SK-N-SH (cell line): ENCODE measurements at regions not wholly inside any gene's neighbourhood (a gene's known extent, or its start where the extent isn't known, plus 50 kb on each side); places are given as distances from the start of the nearest gene placed in this dataset.

Experiments
- CTCF ChIA-PET: fragments of 300-600, 350-600 bp; formaldehyde crosslinking; extraction: SDS; loops from one replicate; lab custom pipeline; 2021; lab: Yijun Ruan, JAX
- POLR2A ChIA-PET: fragments of 350-600 bp; sonication (Branson Sonifier 250); formaldehyde crosslinking; extraction: SDS; loops from one replicate; lab custom pipeline; 2020; ENCODE audit warnings: antibody characterized with exemption, inconsistent platforms; lab: Yijun Ruan, JAX
- DNase-seq: peaks from one replicate; pipeline ENCODE4 v3.0.0; 2012
- H2AFZ ChIP-seq: fragments of 200-600 bp; sonication (generic); 2 replicates; pipeline ENCODE4 v1.8.1; 2016; ENCODE audit warnings: antibody characterized with exemption, mild to moderate bottlenecking, low read depth
- H3F3A ChIP-seq: fragments of 200-600 bp; sonication (generic); replicated peaks from 2 replicates; pipeline ENCODE3; 2016; ENCODE audit warnings: antibody characterized with exemption, mild to moderate bottlenecking; ENCODE audit not compliant: insufficient read depth
- H3K27ac ChIP-seq, 2 experiments: fragments of 200-500 bp in 1 of 2; fragments of 200-600 bp in 1 of 2; sonication (Bioruptor generic) in 1 of 2; sonication (generic), shearing (Covaris generic) in 1 of 2; 2 replicates each; pipeline versions ENCODE4 v1.5.1 to v1.6.1; 2014 to 2016; ENCODE audit warnings: low read depth in 2 of 2, inconsistent platforms in 1 of 2, low read length in 1 of 2, mild to moderate bottlenecking in 1 of 2, mixed read lengths in 1 of 2
- H3K27me3 ChIP-seq: fragments of 200-600 bp; sonication (generic), shearing (Covaris generic); 2 replicates; pipeline ENCODE4 v1.6.1; 2016; ENCODE audit warnings: mixed run types; ENCODE audit not compliant: insufficient read depth
- H3K36me3 ChIP-seq, 2 experiments: fragments of 200-500 bp in 1 of 2; fragments of 200-600 bp in 1 of 2; sonication (Bioruptor generic) in 1 of 2; sonication (generic) in 1 of 2; replicated peaks in 1 of 2; 2 replicates each; pipeline versions ENCODE3 to v1.5.1; 2014 to 2016; ENCODE audit warnings: low read length in 1 of 2, mild to moderate bottlenecking in 1 of 2; ENCODE audit not compliant: insufficient read depth in 2 of 2, control insufficient read depth in 1 of 2
- H3K4me1 ChIP-seq, 2 experiments: fragments of 200-500 bp in 1 of 2; fragments of 200-600 bp in 1 of 2; sonication (Bioruptor generic) in 1 of 2; sonication (generic), shearing (Covaris generic) in 1 of 2; 2 replicates each; pipeline versions ENCODE4 v1.5.1 to v1.6.1; 2014 to 2016; ENCODE audit warnings: low read depth in 1 of 2, low read length in 1 of 2, mixed run types in 1 of 2; ENCODE audit not compliant: insufficient read depth in 2 of 2, control insufficient read depth in 1 of 2
- H3K4me2 ChIP-seq: fragments of 200-600 bp; sonication (generic), shearing (Covaris generic); 2 replicates; pipeline ENCODE4 v1.6.1; 2017; ENCODE audit warnings: mixed run types
- H3K4me3 ChIP-seq, 2 experiments: fragments of 200-500 bp in 1 of 2; fragments of 200-600 bp in 1 of 2; sonication (Bioruptor generic) in 1 of 2; sonication (generic), shearing (Covaris generic) in 1 of 2; 2 replicates each; pipeline versions ENCODE4 v1.5.1 to v1.8.1; 2014 to 2016; ENCODE audit warnings: low read depth in 2 of 2, inconsistent platforms in 1 of 2, low read length in 1 of 2, mild to moderate bottlenecking in 1 of 2, mixed read lengths in 1 of 2, moderate library complexity in 1 of 2
- H3K79me2 ChIP-seq: fragments of 200-600 bp; sonication (generic); 2 replicates; pipeline ENCODE4 v1.8.1; 2017; ENCODE audit warnings: mild to moderate bottlenecking; ENCODE audit not compliant: insufficient read depth
- H3K9ac ChIP-seq: fragments of 200-600 bp; sonication (generic); 2 replicates; pipeline ENCODE4 v1.6.1; 2017; ENCODE audit warnings: mixed run types
- H3K9me2 ChIP-seq: fragments of 200-600 bp; sonication (generic); 2 replicates; pipeline ENCODE4 v1.6.1; 2017; ENCODE audit warnings: mixed run types
- H3K9me3 ChIP-seq: fragments of 200-600 bp; sonication (generic); 2 replicates; pipeline ENCODE4 v1.6.1; 2017; ENCODE audit warnings: mixed run types, mild to moderate bottlenecking, moderate library complexity
- H4K20me1 ChIP-seq: fragments of 200-600 bp; sonication (generic); 2 replicates; pipeline ENCODE4 v1.6.1; 2017; ENCODE audit warnings: mild to moderate bottlenecking, mixed run types; ENCODE audit not compliant: insufficient read depth
- CTCF ChIP-seq: fragments of 200-600 bp; sonication (generic); IDR thresholded peaks from 2 replicates; pipeline ENCODE4 v1.6.1; 2017; ENCODE audit warnings: antibody characterized with exemption, mild to moderate bottlenecking, moderate library complexity
- FOSL2 ChIP-seq: IDR thresholded peaks from 2 replicates; pipeline ENCODE4 v1.4.0; 2012; ENCODE audit warnings: low read depth, mild to moderate bottlenecking, moderate library complexity, borderline replicate concordance
- FOXJ3 ChIP-seq: sonication (generic); formaldehyde crosslinking; IDR thresholded peaks from 2 replicates; pipeline ENCODE4 v1.5.1; 2020; ENCODE audit warnings: mild to moderate bottlenecking, missing genetic modification reagents
- GATA2 ChIP-seq: sonication (generic); formaldehyde crosslinking; IDR thresholded peaks from 2 replicates; pipeline ENCODE4 v1.5.0; 2020; ENCODE audit warnings: mild to moderate bottlenecking, missing genetic modification reagents
- IRF3 ChIP-seq: fragments of 150-350 bp; IDR thresholded peaks from 2 replicates; pipeline ENCODE4 v1.6.1; 2016; ENCODE audit warnings: mild to moderate bottlenecking, low read depth, low read length
- JUND ChIP-seq: IDR thresholded peaks from 2 replicates; pipeline ENCODE4 v1.4.0; 2012
- MEF2A ChIP-seq: IDR thresholded peaks from 2 replicates; pipeline ENCODE4 v1.4.0; 2012; ENCODE audit warnings: low read depth, borderline replicate concordance
- MXI1 ChIP-seq: IDR thresholded peaks from 2 replicates; pipeline ENCODE4 v1.6.1; 2012; ENCODE audit warnings: mild to moderate bottlenecking, low read depth, low read length, improper control_type of control experiment
- RXRA ChIP-seq: IDR thresholded peaks from 2 replicates; pipeline ENCODE4 v1.4.0; 2012; ENCODE audit warnings: low read depth, mild to moderate bottlenecking, borderline replicate concordance
- SIN3A ChIP-seq: IDR thresholded peaks from 2 replicates; pipeline ENCODE4 v1.6.1; 2012; ENCODE audit warnings: low read depth, mild to moderate bottlenecking, low read length, moderate library complexity, borderline replicate concordance
- SMC3 ChIP-seq: IDR thresholded peaks from 2 replicates; pipeline ENCODE4 v1.6.1; 2012; ENCODE audit warnings: low read depth, low read length, improper control_type of control experiment
- TAF1 ChIP-seq: IDR thresholded peaks from 2 replicates; pipeline ENCODE4 v1.6.1; 2012; ENCODE audit warnings: low read depth, mild to moderate bottlenecking, low read length, moderate library complexity, borderline replicate concordance
- TCF12 ChIP-seq: IDR thresholded peaks from 2 replicates; pipeline ENCODE4 v1.4.0; 2012
- TEAD4 ChIP-seq: IDR thresholded peaks from 2 replicates; pipeline ENCODE4 v1.4.0; 2012; ENCODE audit warnings: mild to moderate bottlenecking, borderline replicate concordance; ENCODE audit not compliant: insufficient read depth
- USF1 ChIP-seq: IDR thresholded peaks from 2 replicates; pipeline ENCODE4 v1.4.0; 2012; ENCODE audit warnings: low read depth, borderline replicate concordance
- WGBS: methylation state at CpG from one replicate; pipeline ENCODE4 v1.1.6; 2017; ENCODE audit warnings: low lambda C conversion rate; 5-methylcytosine and 5-hydroxymethylcytosine counted together
- TF ChIP-seq, protein P1 (sequence below): fragments of 150-350 bp; IDR thresholded peaks from 2 replicates; pipeline ENCODE4 v1.6.1; 2017; ENCODE audit warnings: antibody characterized with exemption, low read length, low read depth, borderline replicate concordance
- TF ChIP-seq, protein P2 (sequence below): IDR thresholded peaks from 2 replicates; pipeline ENCODE4 v1.4.0; 2012; ENCODE audit warnings: low read depth, borderline replicate concordance

DNA sequence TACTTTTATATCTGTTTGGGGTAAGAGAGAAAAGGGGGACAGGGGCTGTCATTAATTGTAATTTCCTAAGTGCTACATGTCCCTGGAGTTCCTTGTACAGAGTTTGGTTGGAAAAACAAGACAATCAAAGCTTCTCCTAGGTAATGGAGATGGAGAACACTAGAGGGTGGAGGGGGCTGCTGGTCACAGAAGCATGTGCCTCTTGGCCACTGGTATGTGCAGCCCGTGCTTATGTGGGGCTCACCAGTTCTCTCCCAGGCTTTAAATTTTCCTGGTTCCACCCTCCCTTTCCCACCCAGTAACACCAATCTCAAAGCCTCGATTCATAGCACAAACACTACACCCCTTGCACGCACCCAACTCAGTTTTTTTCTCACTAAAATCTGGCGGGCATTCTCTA is 165.6 kb downstream of the SAMD5 start:
- no peak overlapping the region for H3K27ac ChIP-seq
- H3K4me1 ChIP-seq: no peaks in the 10 kb centered on the region; a peak in 1 of 4 replicates
- no peaks in the 10 kb centered on the region for H3K9me3 ChIP-seq
- H4K20me1 ChIP-seq: no peaks in the 10 kb centered on the region
- no peaks in the 10 kb centered on the region for H3K79me2 ChIP-seq
- H3K9me2 ChIP-seq: no peaks in the 10 kb centered on the region
- TF ChIP-seq SMC3 (no peak), TAF1 (no peak), JUND (no peak), IRF3 (no peak)
- TF ChIP-seq, protein P1, sequence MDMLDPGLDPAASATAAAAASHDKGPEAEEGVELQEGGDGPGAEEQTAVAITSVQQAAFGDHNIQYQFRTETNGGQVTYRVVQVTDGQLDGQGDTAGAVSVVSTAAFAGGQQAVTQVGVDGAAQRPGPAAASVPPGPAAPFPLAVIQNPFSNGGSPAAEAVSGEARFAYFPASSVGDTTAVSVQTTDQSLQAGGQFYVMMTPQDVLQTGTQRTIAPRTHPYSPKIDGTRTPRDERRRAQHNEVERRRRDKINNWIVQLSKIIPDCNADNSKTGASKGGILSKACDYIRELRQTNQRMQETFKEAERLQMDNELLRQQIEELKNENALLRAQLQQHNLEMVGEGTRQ: no peak
- TF ChIP-seq, protein P2, sequence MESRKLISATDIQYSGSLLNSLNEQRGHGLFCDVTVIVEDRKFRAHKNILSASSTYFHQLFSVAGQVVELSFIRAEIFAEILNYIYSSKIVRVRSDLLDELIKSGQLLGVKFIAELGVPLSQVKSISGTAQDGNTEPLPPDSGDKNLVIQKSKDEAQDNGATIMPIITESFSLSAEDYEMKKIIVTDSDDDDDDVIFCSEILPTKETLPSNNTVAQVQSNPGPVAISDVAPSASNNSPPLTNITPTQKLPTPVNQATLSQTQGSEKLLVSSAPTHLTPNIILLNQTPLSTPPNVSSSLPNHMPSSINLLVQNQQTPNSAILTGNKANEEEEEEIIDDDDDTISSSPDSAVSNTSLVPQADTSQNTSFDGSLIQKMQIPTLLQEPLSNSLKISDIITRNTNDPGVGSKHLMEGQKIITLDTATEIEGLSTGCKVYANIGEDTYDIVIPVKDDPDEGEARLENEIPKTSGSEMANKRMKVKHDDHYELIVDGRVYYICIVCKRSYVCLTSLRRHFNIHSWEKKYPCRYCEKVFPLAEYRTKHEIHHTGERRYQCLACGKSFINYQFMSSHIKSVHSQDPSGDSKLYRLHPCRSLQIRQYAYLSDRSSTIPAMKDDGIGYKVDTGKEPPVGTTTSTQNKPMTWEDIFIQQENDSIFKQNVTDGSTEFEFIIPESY: no peak
- WGBS: 5% methylated on average over 4 of the region's 4 CpGs
- no peaks in the 10 kb centered on the region for H3K27me3 ChIP-seq
- CTCF ChIA-PET: interaction anchor here (0.9 kb wide), 1 partner anchor 8 kb away, joined by 3 read pairs; no protein-coding TSS in a partner anchor
- no peak overlapping the region for H3K4me2 ChIP-seq
- DNase-seq: no peak
- H3F3A ChIP-seq: no peaks in the 10 kb centered on the region
- H2AFZ ChIP-seq: no peak overlapping the region
- no peak overlapping the region for H3K9ac ChIP-seq
- H3K36me3 ChIP-seq: no peaks in the 10 kb centered on the region
- no peak overlapping the region for H3K4me3 ChIP-seq
- POLR2A ChIA-PET: no interaction called here

GRCh38 chr6:147674794-147675193 is 166.3 kb downstream of the SAMD5 start:
- CTCF ChIA-PET: no interaction called here
- H3K79me2 ChIP-seq: no peaks in the 10 kb centered on the region
- TF ChIP-seq SIN3A (no peak), CTCF (no peak), MEF2A (no peak), FOXJ3 (CRISPR knock-in tag) (no peak), USF1 (no peak), TAF1 (no peak), GATA2 (no peak), RXRA (no peak), JUND (no peak), TCF12 (no peak), TEAD4 (no peak), FOSL2 (no peak), MXI1 (no peak), IRF3 (no peak)

More at GRCh38 chr6:147674794-147675193, 166.3 kb downstream of the SAMD5 start:
- POLR2A ChIA-PET: no interaction called here
- no peak overlapping the region for H2AFZ ChIP-seq
- H3K36me3 ChIP-seq: no peaks in the 10 kb centered on the region
- no peaks in the 10 kb centered on the region for H3K9me2 ChIP-seq
- no peaks in the 10 kb centered on the region for H3F3A ChIP-seq
- H3K9me3 ChIP-seq: no peaks in the 10 kb centered on the region
- H3K27me3 ChIP-seq: no peaks in the 10 kb centered on the region
- no peaks in the 10 kb centered on the region; a peak in 1 of 4 replicates for H3K4me1 ChIP-seq
- no peaks in the 10 kb centered on the region for H4K20me1 ChIP-seq
- no peak overlapping the region for H3K4me2 ChIP-seq
- no peak overlapping the region for H3K27ac ChIP-seq
- H3K4me3 ChIP-seq: no peak overlapping the region
- no peak for DNase-seq
- H3K9ac ChIP-seq: no peak overlapping the region
